BE2C (cell line): ENCODE measurements at regions not wholly inside any gene's neighbourhood (a gene's known extent, or its start where the extent isn't known, plus 50 kb on each side); places are given as distances from the start of the nearest gene placed in this dataset.

ENCODE experiments used
- DNase-seq: peaks from one replicate; pipeline ENCODE4 v3.0.0-alpha.2; 2020
- H3K27me3 ChIP-seq: fragments of 250-450 bp; sonication (Bioruptor Pico); 2 replicates; pipeline ENCODE4 v1.5.1; 2020; ENCODE audit warnings: mild to moderate bottlenecking
- H3K36me3 ChIP-seq: fragments of 250-450 bp; sonication (Bioruptor Pico); 2 replicates; pipeline ENCODE4 v1.5.1; 2020; ENCODE audit warnings: mild to moderate bottlenecking
- H3K4me1 ChIP-seq: fragments of 250-450 bp; sonication (Bioruptor Pico); 2 replicates; pipeline ENCODE4 v1.5.1; 2020
- H3K4me3 ChIP-seq: 2 replicates; pipeline ENCODE4 v1.5.1; 2011; ENCODE audit warnings: low read depth, low read length
- H3K9me3 ChIP-seq: fragments of 250-450 bp; sonication (Bioruptor Pico); 2 replicates; pipeline ENCODE4 v1.5.1; 2020
- TF ChIP-seq, protein P1 (sequence below): IDR thresholded peaks from 2 replicates; pipeline ENCODE4 v1.5.1; 2012; ENCODE audit warnings: mild to moderate bottlenecking, low read depth, low read length

DNA sequence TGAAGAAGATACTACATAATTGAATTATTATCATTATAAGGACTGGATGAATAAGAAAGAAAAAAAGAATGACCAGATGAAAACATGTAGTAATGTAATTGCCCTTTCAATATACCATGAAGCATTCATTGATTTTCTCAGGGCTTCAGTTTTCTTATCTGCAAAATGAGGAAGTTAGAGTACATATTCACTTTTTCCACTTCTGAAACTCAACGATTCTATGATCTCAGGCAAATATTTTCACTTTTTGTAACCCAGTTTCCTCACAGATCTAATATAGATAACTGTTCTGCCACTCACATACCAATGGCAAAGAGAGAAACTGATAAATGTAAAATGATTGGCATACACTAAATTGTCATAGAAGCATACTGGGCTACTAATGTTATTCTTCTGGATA, 856.6 kb upstream of the KLHL1 start:
- Histone ChIP-seq H3K36me3 (no peaks in the 10 kb centered on the region), H3K27me3 (no peaks in the 10 kb centered on the region), H3K4me3 (no peak overlapping the region), H3K9me3 (no peaks in the 10 kb centered on the region; the same call in 1 of the 2 replicates), H3K4me1 (no peaks in the 10 kb centered on the region; the same call in 1 of the 2 replicates)
- TF ChIP-seq, protein P1, sequence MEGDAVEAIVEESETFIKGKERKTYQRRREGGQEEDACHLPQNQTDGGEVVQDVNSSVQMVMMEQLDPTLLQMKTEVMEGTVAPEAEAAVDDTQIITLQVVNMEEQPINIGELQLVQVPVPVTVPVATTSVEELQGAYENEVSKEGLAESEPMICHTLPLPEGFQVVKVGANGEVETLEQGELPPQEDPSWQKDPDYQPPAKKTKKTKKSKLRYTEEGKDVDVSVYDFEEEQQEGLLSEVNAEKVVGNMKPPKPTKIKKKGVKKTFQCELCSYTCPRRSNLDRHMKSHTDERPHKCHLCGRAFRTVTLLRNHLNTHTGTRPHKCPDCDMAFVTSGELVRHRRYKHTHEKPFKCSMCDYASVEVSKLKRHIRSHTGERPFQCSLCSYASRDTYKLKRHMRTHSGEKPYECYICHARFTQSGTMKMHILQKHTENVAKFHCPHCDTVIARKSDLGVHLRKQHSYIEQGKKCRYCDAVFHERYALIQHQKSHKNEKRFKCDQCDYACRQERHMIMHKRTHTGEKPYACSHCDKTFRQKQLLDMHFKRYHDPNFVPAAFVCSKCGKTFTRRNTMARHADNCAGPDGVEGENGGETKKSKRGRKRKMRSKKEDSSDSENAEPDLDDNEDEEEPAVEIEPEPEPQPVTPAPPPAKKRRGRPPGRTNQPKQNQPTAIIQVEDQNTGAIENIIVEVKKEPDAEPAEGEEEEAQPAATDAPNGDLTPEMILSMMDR, result no peak
- no peak for DNase-seq

- TF ChIP-seq, protein P1, result peak; percentile 86
- H3K27me3 ChIP-seq, result no peaks in the 10 kb centered on the region
- no peaks in the 10 kb centered on the region; the same call in 1 of the 2 replicates for H3K4me1 ChIP-seq
- no peaks in the 10 kb centered on the region; the same call in 1 of the 2 replicates for H3K9me3 ChIP-seq
- peak; percentile 43 for DNase-seq
- H3K4me3 ChIP-seq, result no peak overlapping the region
- H3K36me3 ChIP-seq, result no peaks in the 10 kb centered on the region
Measured at GRCh38 chr13:70964124-70964523, 855.9 kb upstream of the KLHL1 start.

DNA sequence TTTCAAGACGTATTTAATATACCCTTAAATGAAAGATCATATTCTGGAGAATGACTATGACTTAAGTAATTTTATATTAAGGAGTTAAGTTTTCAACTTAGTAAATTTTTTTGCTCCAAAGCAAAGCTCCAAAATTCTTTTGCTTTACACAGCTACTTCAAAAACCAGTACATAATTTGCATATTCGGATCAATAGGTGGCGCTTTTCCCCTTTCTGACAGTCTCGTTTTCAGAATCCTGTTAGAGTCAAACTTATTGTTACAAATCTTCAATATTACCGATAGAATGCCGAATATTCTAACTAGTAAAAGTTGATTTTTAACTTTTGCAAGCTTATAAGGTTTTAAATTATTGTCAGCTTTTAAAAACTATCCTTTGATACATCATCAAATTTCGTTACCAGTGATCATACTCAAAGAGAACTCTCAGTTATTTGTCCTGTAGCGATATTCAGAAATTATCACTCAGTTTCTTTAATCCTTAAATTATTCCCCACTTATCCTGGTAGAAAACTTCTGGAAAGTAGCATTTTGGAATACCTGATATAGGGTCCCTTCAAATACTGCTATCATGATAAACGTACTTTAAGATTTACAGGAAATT, 852.7 kb upstream of the KLHL1 start:
- H3K27me3 ChIP-seq, result no peaks in the 10 kb centered on the region
- H3K4me1 ChIP-seq, result no peaks in the 10 kb centered on the region; the same call in 1 of the 2 replicates
- TF ChIP-seq, protein P1, result peak; percentile 80
- H3K4me3 ChIP-seq, result peak overlapping the region; percentile 21; the same call in 1 of the 2 replicates
- DNase-seq, result peak; percentile 32
- no peaks in the 10 kb centered on the region for H3K36me3 ChIP-seq
- H3K9me3 ChIP-seq, result no peaks in the 10 kb centered on the region; the same call in 1 of the 2 replicates

DNA sequence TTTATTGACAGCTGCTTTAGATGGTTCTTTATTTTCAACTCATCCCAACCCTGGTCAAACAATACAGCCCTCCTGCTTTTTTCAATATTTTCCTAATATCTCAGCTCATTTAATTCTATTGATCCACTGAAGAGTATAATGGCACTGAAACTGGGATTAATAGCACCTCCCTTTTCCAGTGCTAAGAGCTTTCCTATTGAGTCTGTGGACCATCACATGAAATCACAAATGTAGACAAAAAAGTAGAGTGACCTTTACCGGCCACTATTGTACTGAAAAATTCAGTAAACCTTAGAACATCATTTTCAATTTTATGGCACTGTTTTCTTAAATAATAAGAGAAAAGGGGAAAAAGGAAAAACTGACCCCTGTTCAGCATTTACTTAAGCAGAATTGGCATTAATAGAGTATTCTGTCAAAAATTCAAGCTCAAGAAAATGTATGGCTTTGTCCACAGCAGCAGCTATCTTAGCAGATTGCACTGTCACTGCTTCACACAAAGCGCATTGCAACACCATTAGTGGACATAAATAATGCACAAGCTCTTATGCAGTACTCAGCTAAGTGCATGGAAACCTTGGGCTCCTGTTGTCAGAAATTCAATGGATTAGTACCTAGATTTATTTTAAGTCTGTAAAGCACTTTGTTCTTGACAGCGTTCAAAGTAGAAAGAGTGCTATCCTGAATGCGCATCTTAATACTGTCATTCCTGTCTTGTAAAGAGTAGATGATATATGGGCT, 851.0 kb upstream of the KLHL1 start:
- Histone ChIP-seq H3K4me1 (no peaks in the 10 kb centered on the region; the same call in 1 of the 2 replicates), H3K4me3 (no peak overlapping the region), H3K36me3 (no peaks in the 10 kb centered on the region), H3K27me3 (no peaks in the 10 kb centered on the region), H3K9me3 (no peaks in the 10 kb centered on the region; the same call in 1 of the 2 replicates)
- TF ChIP-seq, protein P1, result no peak
- no peak for DNase-seq

DNA sequence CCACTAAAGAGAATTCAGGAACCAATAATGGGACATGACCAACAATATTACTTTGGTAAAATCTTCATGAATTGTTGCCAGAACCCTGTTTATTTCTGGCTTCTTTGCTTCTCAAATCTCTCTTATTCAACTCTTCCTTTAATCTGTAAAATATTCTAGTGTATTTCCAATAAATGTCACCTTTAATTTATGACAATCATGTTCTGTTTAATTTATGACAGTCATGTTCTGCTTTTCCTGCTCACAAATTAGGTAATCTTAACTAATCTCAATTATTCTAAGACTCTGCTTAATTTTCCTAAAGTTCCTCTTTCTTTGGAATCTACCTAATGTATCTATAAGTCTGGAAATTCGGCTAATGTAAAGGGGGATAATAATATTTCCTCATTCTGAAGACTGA, 847.6 kb upstream of the KLHL1 start:
- Histone ChIP-seq H3K4me1 (no peaks in the 10 kb centered on the region), H3K36me3 (no peaks in the 10 kb centered on the region), H3K27me3 (no peaks in the 10 kb centered on the region), H3K4me3 (no peak overlapping the region), H3K9me3 (no peaks in the 10 kb centered on the region; the same call in 1 of the 2 replicates)
- TF ChIP-seq, protein P1, result no peak
- no peak for DNase-seq

DNA sequence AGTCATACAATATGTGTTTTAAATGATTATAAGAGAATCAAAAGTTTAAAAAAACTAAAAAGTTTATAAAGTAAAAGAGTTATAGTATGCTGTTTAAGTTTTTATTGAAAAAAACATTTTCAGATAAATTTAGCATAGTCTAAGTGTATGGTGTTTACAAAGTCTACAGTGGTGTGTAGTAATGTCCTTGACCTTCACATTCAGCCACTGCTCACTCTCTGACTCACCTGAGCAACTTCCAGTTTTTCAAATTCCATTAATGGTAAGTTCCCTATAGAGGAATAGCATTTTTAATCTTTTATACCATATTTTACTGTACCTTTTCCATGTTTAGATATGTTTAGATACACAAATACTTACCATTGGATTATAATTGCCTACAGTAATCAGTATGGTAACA, 842.4 kb upstream of the KLHL1 start:
- Histone ChIP-seq H3K4me1 (no peaks in the 10 kb centered on the region), H3K36me3 (no peaks in the 10 kb centered on the region), H3K9me3 (no peaks in the 10 kb centered on the region), H3K27me3 (no peaks in the 10 kb centered on the region), H3K4me3 (no peak overlapping the region)
- TF ChIP-seq, protein P1, result no peak
- DNase-seq, result no peak
